Panc1 (cell line): ENCODE measurements at regions not wholly inside any gene's neighbourhood (a gene's known extent, or its start where the extent isn't known, plus 50 kb on each side); places are given as distances from the start of the nearest gene placed in this dataset.

Source experiments
- CTCF ChIP-seq: fragments of 450-650 bp; IDR thresholded peaks from 2 replicates; pipeline ENCODE4 v1.5.1; 2017; ENCODE audit warnings: mild to moderate bottlenecking
- POLR2AphosphoS5 ChIP-seq: IDR thresholded peaks from 2 replicates; pipeline ENCODE4 v1.6.1; 2012; ENCODE audit warnings: mild to moderate bottlenecking, low read depth, low read length, moderate library complexity
- REST ChIP-seq, 2 experiments: IDR thresholded peaks; 2 replicates each; pipeline ENCODE4 v1.6.1; 2011 to 2012; ENCODE audit warnings: low read depth in 2 of 2, control low read depth in 1 of 2, low read length in 1 of 2, mild to moderate bottlenecking in 1 of 2, moderate library complexity in 1 of 2; ENCODE audit not compliant: insufficient read depth in 1 of 2
- SIN3A ChIP-seq: IDR thresholded peaks from 2 replicates; pipeline ENCODE4 v1.6.1; 2012; ENCODE audit warnings: low read depth, mild to moderate bottlenecking, low read length, moderate library complexity, borderline replicate concordance; ENCODE audit not compliant: insufficient read depth
- TCF7L2 ChIP-seq: IDR thresholded peaks from 2 replicates; pipeline ENCODE4 v1.6.1; 2011; ENCODE audit warnings: mild to moderate bottlenecking, low read depth, low read length, inconsistent platforms

GRCh38 chr1:117795190-117795589, 134.2 kb downstream of the GDAP2 start:
- TF ChIP-seq CTCF (no peak), POLR2AphosphoS5 (no peak), SIN3A (no peak), REST (IDR thresholded peaks at IDR 0.05; ENCODE audit: insufficient read depth in 1 of 2, low read depth in 2 of 2, low read length in 1 of 2) (no peak), TCF7L2 (no peak)
